CD4-positive, alpha-beta T cell treated with Interleukin-1 beta for 1 hour (primary cell): ENCODE measurements at regions not wholly inside any gene's neighbourhood (a gene's known extent, or its start where the extent isn't known, plus 50 kb on each side); places are given as distances from the start of the nearest gene placed in this dataset.
"Not testable (repeated sequence)": the region's sequence is repeated elsewhere in the genome, so short reads cannot be mapped to it uniquely, and the experiment has no call there.

Experiments
- DNase-seq, 2 donors: peaks; one replicate each; pipeline ENCODE4 v3.0.0-alpha.2; 2020 to 2022

GRCh38 chr9:88880199-88880598 is 111.1 kb upstream of the S1PR3 start:
- DNase-seq, result no peak

GRCh38 chr9:88884291-88884690 is 107.0 kb upstream of the S1PR3 start:
- not testable (repeated sequence) for DNase-seq

GRCh38 chr9:88886762-88887161 is 104.5 kb upstream of the S1PR3 start:
- DNase-seq, result not testable (repeated sequence)

- DNase-seq, result no peak
Observed at GRCh38 chr9:88889386-88889785, 101.9 kb upstream of the S1PR3 start.

GRCh38 chr9:88890546-88890945 is 100.7 kb upstream of the S1PR3 start:
- DNase-seq, result no peak

- DNase-seq, result no peak
Observed at GRCh38 chr9:88891040-88891439, 100.2 kb upstream of the S1PR3 start.

GRCh38 chr9:88892724-88893123 is 98.5 kb upstream of the S1PR3 start:
- DNase-seq, result no peak

GRCh38 chr9:88897081-88897480 is 94.2 kb upstream of the S1PR3 start:
- DNase-seq, result no peak

GRCh38 chr9:88898039-88898720 is 93.1 kb upstream of the S1PR3 start:
- no peak for DNase-seq

- no peak for DNase-seq
Observed at GRCh38 chr9:88905506-88905905, 85.8 kb upstream of the S1PR3 start.

GRCh38 chr9:88915916-88916315 is 75.4 kb upstream of the S1PR3 start:
- no peak for DNase-seq

- DNase-seq, result no peak
Observed at GRCh38 chr9:88916894-88917293, 74.4 kb upstream of the S1PR3 start.

- DNase-seq, result no peak
Observed at GRCh38 chr9:88917375-88917774, 73.9 kb upstream of the S1PR3 start.

- not testable (repeated sequence) for DNase-seq
Observed at GRCh38 chr9:88918537-88918936, 72.7 kb upstream of the S1PR3 start.

- no peak for DNase-seq
Observed at GRCh38 chr9:88920645-88921044, 70.6 kb upstream of the S1PR3 start.

GRCh38 chr9:88922091-88922490 is 69.2 kb upstream of the S1PR3 start:
- peak; percentile 41 to 57 for DNase-seq

- no peak for DNase-seq
Observed at GRCh38 chr9:88923092-88923491, 68.2 kb upstream of the S1PR3 start.

GRCh38 chr9:88923653-88924288 is 67.5 kb upstream of the S1PR3 start:
- DNase-seq, result peak; percentile 31 to 82

GRCh38 chr9:88925481-88925880 is 65.8 kb upstream of the S1PR3 start:
- no peak for DNase-seq

GRCh38 chr9:88926781-88927505 is 64.3 kb upstream of the S1PR3 start:
- no peak for DNase-seq

GRCh38 chr9:88927510-88927909 is 63.8 kb upstream of the S1PR3 start:
- DNase-seq, result no peak

- no peak for DNase-seq
Observed at GRCh38 chr9:88930716-88931115, 60.6 kb upstream of the S1PR3 start.

- no peak for DNase-seq
Observed at GRCh38 chr9:88932766-88933165, 58.5 kb upstream of the S1PR3 start.
